SK-N-SH treated with all-trans-retinoic acid at 6 μM for 48 hours (cell line): ENCODE measurements at regions not wholly inside any gene's neighbourhood (a gene's known extent, or its start where the extent isn't known, plus 50 kb on each side); places are given as distances from the start of the nearest gene placed in this dataset.

ENCODE experiments used
- ATAC-seq: fragments of 200-7000 bp; cut with Tn5 transposase; 3 replicates; pipeline ENCODE4 v1.9.1; 2020; ENCODE audit warnings: mild to moderate bottlenecking, moderate library complexity
- ARNTL ChIP-seq: fragments of 450-650 bp; formaldehyde crosslinking; IDR thresholded peaks from 2 replicates; pipeline ENCODE4 v1.5.0; 2020; ENCODE audit warnings: low read depth, mild to moderate bottlenecking, moderate library complexity, borderline replicate concordance
- BACH2 ChIP-seq: fragments of 250-450 bp; sonication (Bioruptor Pico); IDR thresholded peaks from 2 replicates; pipeline ENCODE4 v1.9.0; 2021; ENCODE audit warnings: mild to moderate bottlenecking, borderline replicate concordance
- CREB5 ChIP-seq: fragments of 250-450 bp; sonication (Bioruptor Pico); IDR thresholded peaks from 2 replicates; pipeline ENCODE4 v1.5.1; 2020; ENCODE audit warnings: low read depth, mild to moderate bottlenecking, moderate library complexity
- CSDC2 ChIP-seq: fragments of 250-450 bp; sonication (Bioruptor Pico); IDR thresholded peaks from 2 replicates; pipeline ENCODE4 v1.5.0; 2020; ENCODE audit warnings: mild to moderate bottlenecking, moderate library complexity
- GLIS3 ChIP-seq: fragments of 250-450 bp; sonication (Bioruptor Pico); IDR thresholded peaks from 2 replicates; pipeline ENCODE4 v1.5.0; 2020; ENCODE audit warnings: mild to moderate bottlenecking, moderate library complexity
- ISL1 ChIP-seq: fragments of 250-450 bp; sonication (Bioruptor Pico); IDR thresholded peaks from 2 replicates; pipeline ENCODE4 v2.1.2; 2022; ENCODE audit warnings: mild to moderate bottlenecking, moderate library complexity
- OSR1 ChIP-seq: fragments of 250-450 bp; sonication (Bioruptor Pico); IDR thresholded peaks from 2 replicates; pipeline ENCODE4 v1.8.0; 2022; ENCODE audit warnings: moderate library complexity, mild to moderate bottlenecking, inconsistent platforms
- PPARA ChIP-seq: fragments of 250-450 bp; sonication (Bioruptor Pico); IDR thresholded peaks from 2 replicates; pipeline ENCODE4 v1.5.0; 2020; ENCODE audit warnings: mild to moderate bottlenecking, borderline replicate concordance
- TCF4 ChIP-seq: fragments of 250-450 bp; sonication (Bioruptor Pico); IDR thresholded peaks from 2 replicates; pipeline ENCODE4 v1.8.0; 2021; ENCODE audit warnings: mild to moderate bottlenecking, moderate library complexity, borderline replicate concordance
- ZFP3 ChIP-seq: fragments of 250-450 bp; sonication (Bioruptor Pico); IDR thresholded peaks from 2 replicates; pipeline ENCODE4 v1.5.0; 2020; ENCODE audit warnings: mild to moderate bottlenecking, moderate library complexity
- ZFP30 ChIP-seq: fragments of 450-650 bp; formaldehyde crosslinking; IDR thresholded peaks from 2 replicates; pipeline ENCODE4 v1.5.0; 2022; ENCODE audit warnings: mild to moderate bottlenecking, moderate library complexity
- ZNF565 ChIP-seq: fragments of 450-650 bp; formaldehyde crosslinking; conservative IDR thresholded peaks from 2 replicates; pipeline ENCODE4 v1.5.0; 2020; ENCODE audit warnings: low read depth, mild to moderate bottlenecking, moderate library complexity
- ZNF8 ChIP-seq: fragments of 450-650 bp; formaldehyde crosslinking; IDR thresholded peaks from 2 replicates; pipeline ENCODE4 v1.5.0; 2020; ENCODE audit warnings: mild to moderate bottlenecking, moderate library complexity
- TF ChIP-seq, protein P1 (sequence below): fragments of 250-450 bp; sonication (Bioruptor Pico); IDR thresholded peaks from 2 replicates; pipeline ENCODE4 v1.5.0; 2020; ENCODE audit warnings: mild to moderate bottlenecking, moderate library complexity
- TF ChIP-seq, protein P2 (sequence below): fragments of 250-450 bp; sonication (Bioruptor Pico); IDR thresholded peaks from 2 replicates; pipeline ENCODE4 v1.5.1; 2021; ENCODE audit warnings: mild to moderate bottlenecking, moderate library complexity
- TF ChIP-seq, protein P3 (sequence below): fragments of 250-450 bp; sonication (Bioruptor Pico); IDR thresholded peaks from 2 replicates; pipeline ENCODE4 v1.8.0; 2020; ENCODE audit warnings: mild to moderate bottlenecking, moderate library complexity, borderline replicate concordance

DNA sequence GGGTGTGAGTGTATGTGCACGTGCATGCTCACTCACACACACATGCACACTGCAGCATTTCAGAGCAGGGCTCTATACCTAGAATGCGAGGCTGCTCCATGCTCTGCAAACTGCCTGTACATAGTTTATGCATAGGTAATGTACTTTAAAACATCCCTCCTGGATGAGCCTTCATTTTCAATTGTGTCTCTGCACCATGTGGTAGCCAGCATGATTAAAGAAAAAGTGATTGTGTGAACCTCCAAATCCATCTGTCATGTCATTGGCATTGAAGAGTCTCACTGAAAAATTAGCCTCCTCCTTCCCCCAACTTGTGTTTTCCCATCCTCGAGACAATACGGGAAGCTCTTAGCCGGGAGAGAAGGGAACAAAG, 120.9 kb upstream of the SPATS2L start:
- TF ChIP-seq ZNF565 (no peak), ISL1 (no peak), BACH2 (CRISPR knock-in tag) (no peak)
- no peak for ATAC-seq

GRCh38 chr2:200186002-200186401, 120.5 kb upstream of the SPATS2L start:
- TF ChIP-seq GLIS3 (CRISPR knock-in tag), result no peak
- TF ChIP-seq, protein P1, sequence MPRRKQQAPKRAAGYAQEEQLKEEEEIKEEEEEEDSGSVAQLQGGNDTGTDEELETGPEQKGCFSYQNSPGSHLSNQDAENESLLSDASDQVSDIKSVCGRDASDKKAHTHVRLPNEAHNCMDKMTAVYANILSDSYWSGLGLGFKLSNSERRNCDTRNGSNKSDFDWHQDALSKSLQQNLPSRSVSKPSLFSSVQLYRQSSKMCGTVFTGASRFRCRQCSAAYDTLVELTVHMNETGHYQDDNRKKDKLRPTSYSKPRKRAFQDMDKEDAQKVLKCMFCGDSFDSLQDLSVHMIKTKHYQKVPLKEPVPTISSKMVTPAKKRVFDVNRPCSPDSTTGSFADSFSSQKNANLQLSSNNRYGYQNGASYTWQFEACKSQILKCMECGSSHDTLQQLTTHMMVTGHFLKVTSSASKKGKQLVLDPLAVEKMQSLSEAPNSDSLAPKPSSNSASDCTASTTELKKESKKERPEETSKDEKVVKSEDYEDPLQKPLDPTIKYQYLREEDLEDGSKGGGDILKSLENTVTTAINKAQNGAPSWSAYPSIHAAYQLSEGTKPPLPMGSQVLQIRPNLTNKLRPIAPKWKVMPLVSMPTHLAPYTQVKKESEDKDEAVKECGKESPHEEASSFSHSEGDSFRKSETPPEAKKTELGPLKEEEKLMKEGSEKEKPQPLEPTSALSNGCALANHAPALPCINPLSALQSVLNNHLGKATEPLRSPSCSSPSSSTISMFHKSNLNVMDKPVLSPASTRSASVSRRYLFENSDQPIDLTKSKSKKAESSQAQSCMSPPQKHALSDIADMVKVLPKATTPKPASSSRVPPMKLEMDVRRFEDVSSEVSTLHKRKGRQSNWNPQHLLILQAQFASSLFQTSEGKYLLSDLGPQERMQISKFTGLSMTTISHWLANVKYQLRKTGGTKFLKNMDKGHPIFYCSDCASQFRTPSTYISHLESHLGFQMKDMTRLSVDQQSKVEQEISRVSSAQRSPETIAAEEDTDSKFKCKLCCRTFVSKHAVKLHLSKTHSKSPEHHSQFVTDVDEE (CRISPR knock-in tag), result no peak
- no peak for TF ChIP-seq ZNF8 (CRISPR knock-in tag)
- ATAC-seq, result no peak

GRCh38 chr2:200188876-200189275, 117.6 kb upstream of the SPATS2L start:
- ATAC-seq, result no peak
- TF ChIP-seq ARNTL (CRISPR knock-in tag) (no peak), GLIS3 (CRISPR knock-in tag) (no peak), OSR1 (no peak), TCF4 (CRISPR knock-in tag) (no peak), ZFP3 (CRISPR knock-in tag) (no peak)
- TF ChIP-seq, protein P2, sequence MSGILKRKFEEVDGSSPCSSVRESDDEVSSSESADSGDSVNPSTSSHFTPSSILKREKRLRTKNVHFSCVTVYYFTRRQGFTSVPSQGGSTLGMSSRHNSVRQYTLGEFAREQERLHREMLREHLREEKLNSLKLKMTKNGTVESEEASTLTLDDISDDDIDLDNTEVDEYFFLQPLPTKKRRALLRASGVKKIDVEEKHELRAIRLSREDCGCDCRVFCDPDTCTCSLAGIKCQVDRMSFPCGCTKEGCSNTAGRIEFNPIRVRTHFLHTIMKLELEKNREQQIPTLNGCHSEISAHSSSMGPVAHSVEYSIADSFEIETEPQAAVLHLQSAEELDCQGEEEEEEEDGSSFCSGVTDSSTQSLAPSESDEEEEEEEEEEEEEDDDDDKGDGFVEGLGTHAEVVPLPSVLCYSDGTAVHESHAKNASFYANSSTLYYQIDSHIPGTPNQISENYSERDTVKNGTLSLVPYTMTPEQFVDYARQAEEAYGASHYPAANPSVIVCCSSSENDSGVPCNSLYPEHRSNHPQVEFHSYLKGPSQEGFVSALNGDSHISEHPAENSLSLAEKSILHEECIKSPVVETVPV (CRISPR knock-in tag), result no peak

GRCh38 chr2:200189964-200190363, 116.5 kb upstream of the SPATS2L start:
- no peak for ATAC-seq
- TF ChIP-seq ZNF8 (CRISPR knock-in tag) (no peak), CSDC2 (no peak), ZFP3 (CRISPR knock-in tag) (no peak)
- TF ChIP-seq, all 23 proteins: peak for 0

DNA sequence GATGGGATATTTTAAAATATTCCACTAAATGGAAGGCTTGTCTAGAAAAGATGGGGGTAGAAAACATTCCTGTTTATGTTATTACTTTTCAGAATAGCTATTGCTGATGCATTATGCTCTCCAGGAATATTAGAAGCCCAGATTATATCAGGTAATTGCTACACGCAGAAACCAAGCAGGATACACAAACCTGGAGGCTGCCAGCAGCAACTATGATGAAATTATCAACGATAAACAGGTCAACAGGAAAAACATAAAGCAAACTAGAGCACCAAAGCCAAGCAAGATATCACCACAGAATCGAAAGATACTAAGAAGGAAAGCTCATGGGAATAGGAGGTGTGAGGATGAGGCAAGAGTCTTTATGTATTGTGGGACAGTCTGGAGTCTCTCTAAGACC, 113.2 kb upstream of the SPATS2L start:
- no peak for TF ChIP-seq CREB5 (CRISPR knock-in tag)
- TF ChIP-seq CSDC2, result no peak
- no peak for TF ChIP-seq ZFP30 (CRISPR knock-in tag)
- TF ChIP-seq, protein P1 (CRISPR knock-in tag), result no peak
- no peak for TF ChIP-seq ZNF8 (CRISPR knock-in tag)
- no peak for TF ChIP-seq ARNTL (CRISPR knock-in tag)
- no peak for TF ChIP-seq BACH2 (CRISPR knock-in tag)
- no peak for TF ChIP-seq ZFP3 (CRISPR knock-in tag)
- TF ChIP-seq, protein P3, sequence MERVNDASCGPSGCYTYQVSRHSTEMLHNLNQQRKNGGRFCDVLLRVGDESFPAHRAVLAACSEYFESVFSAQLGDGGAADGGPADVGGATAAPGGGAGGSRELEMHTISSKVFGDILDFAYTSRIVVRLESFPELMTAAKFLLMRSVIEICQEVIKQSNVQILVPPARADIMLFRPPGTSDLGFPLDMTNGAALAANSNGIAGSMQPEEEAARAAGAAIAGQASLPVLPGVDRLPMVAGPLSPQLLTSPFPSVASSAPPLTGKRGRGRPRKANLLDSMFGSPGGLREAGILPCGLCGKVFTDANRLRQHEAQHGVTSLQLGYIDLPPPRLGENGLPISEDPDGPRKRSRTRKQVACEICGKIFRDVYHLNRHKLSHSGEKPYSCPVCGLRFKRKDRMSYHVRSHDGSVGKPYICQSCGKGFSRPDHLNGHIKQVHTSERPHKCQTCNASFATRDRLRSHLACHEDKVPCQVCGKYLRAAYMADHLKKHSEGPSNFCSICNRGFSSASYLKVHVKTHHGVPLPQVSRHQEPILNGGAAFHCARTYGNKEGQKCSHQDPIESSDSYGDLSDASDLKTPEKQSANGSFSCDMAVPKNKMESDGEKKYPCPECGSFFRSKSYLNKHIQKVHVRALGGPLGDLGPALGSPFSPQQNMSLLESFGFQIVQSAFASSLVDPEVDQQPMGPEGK (CRISPR knock-in tag), result no peak
- no peak for TF ChIP-seq TCF4 (CRISPR knock-in tag)
- no peak for TF ChIP-seq PPARA (CRISPR knock-in tag)
- TF ChIP-seq OSR1, result no peak
- TF ChIP-seq, all 23 proteins: peak for 0
- ATAC-seq, result no peak
